HEK293T (cell line): ENCODE measurements at regions not wholly inside any gene's neighbourhood (a gene's known extent, or its start where the extent isn't known, plus 50 kb on each side); places are given as distances from the start of the nearest gene placed in this dataset.

Source experiments
- BHLHE40 ChIP-seq: fragments of 450-650 bp; IDR thresholded peaks from 2 replicates; pipeline ENCODE4 v1.6.1; 2016; ENCODE audit warnings: mild to moderate bottlenecking, moderate library complexity, borderline replicate concordance
- ELF4 ChIP-seq: fragments of 450-650 bp; IDR thresholded peaks from 2 replicates; pipeline ENCODE4 v1.6.1; 2017; ENCODE audit warnings: antibody characterized with exemption
- FOXA1 ChIP-seq: fragments of 450-650 bp; IDR thresholded peaks from 2 replicates; pipeline ENCODE4 v1.6.1; 2016; ENCODE audit warnings: mild to moderate bottlenecking
- FOXK2 ChIP-seq: fragments of 450-650 bp; IDR thresholded peaks from 2 replicates; pipeline ENCODE4 v1.6.1; 2016; ENCODE audit warnings: mild to moderate bottlenecking
- FOXM1 ChIP-seq: fragments of 450-650 bp; IDR thresholded peaks from 2 replicates; pipeline ENCODE4 v1.6.1; 2017; ENCODE audit warnings: mild to moderate bottlenecking, borderline replicate concordance
- L3MBTL2 ChIP-seq: fragments of 450-650 bp; conservative IDR thresholded peaks from 2 replicates; pipeline ENCODE4 v1.6.1; 2016; ENCODE audit warnings: mild to moderate bottlenecking
- LEF1 ChIP-seq: fragments of 450-650 bp; IDR thresholded peaks from 2 replicates; pipeline ENCODE4 v1.6.1; 2017; ENCODE audit warnings: mild to moderate bottlenecking, borderline replicate concordance
- NFRKB ChIP-seq: fragments of 450-650 bp; IDR thresholded peaks from 2 replicates; pipeline ENCODE4 v1.6.1; 2016; ENCODE audit warnings: mild to moderate bottlenecking, moderate library complexity
- SP1 ChIP-seq: fragments of 450-650 bp; IDR thresholded peaks from 2 replicates; pipeline ENCODE4 v1.6.1; 2017
- TARDBP ChIP-seq: fragments of 450-650 bp; IDR thresholded peaks from 2 replicates; pipeline ENCODE4 v1.6.1; 2016
- TF ChIP-seq, protein P1 (sequence below): fragments of 450-650 bp; IDR thresholded peaks from 2 replicates; pipeline ENCODE4 v1.6.1; 2016

DNA sequence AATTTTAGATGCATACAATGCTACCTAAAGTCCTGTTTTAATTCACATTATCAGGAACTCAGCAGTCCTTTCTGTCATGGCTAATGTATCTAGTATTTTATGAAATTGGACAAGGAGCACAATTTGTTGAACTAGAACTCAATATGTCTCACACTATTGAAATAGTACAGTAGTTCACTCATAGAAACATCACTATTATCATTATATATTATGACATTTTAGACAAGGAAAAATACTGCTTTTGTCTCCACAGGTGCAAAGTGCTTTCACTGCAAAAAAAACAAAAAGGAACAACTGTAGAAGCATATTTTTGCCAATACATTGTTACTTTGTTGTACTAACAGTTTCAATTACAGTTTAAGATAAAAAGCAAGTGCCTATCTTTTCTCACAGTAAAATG lies 419.2 kb upstream of the CDH19 start:
- TF ChIP-seq NFRKB (no peak), BHLHE40 (no peak), SP1 (no peak), L3MBTL2 (no peak), FOXK2 (no peak), LEF1 (no peak), FOXM1 (no peak), TARDBP (no peak), FOXA1 (no peak), ELF4 (no peak)
- TF ChIP-seq, protein P1, sequence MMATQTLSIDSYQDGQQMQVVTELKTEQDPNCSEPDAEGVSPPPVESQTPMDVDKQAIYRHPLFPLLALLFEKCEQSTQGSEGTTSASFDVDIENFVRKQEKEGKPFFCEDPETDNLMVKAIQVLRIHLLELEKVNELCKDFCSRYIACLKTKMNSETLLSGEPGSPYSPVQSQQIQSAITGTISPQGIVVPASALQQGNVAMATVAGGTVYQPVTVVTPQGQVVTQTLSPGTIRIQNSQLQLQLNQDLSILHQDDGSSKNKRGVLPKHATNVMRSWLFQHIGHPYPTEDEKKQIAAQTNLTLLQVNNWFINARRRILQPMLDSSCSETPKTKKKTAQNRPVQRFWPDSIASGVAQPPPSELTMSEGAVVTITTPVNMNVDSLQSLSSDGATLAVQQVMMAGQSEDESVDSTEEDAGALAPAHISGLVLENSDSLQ: no peak
